ENCODE measurements at regions not wholly inside any gene's neighbourhood (a gene's known extent, or its start where the extent isn't known, plus 50 kb on each side); places are given as distances from the start of the nearest gene placed in this dataset.
"Not testable (repeated sequence)": the region's sequence is repeated elsewhere in the genome, so short reads cannot be mapped to it uniquely, and the experiment has no call there.

DNA sequence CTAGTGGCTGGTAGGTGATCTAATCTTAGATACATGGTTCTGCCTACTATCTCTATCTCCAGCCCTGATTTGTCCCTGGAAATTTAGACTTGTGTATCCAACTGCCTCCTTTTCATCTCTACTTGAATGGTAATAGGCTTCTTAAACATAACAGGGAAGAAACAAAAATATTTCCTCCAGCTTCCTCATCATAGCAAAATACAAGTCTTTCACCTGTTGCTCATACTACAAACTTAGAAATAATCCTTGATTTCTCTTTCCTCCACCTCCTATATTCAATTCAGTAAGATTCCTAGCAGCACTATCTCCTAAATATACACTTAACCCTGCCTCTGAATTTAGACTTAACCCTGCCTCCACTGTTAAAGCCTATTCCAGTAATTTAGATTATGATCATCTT, 373.3 kb upstream of the ACTRT1 start:
- no peaks in the 10 kb centered on the region for H3K9me2 ChIP-seq (replicated peaks; ENCODE audit: insufficient read depth, low read length)
- H4K20me1 ChIP-seq (ENCODE audit: low read depth, low read length) = no peaks in the 10 kb centered on the region
- no peak overlapping the region for H2AFZ ChIP-seq (ENCODE audit: low read depth, low read length, severe bottlenecking)
- no peak overlapping the region for H3K27ac ChIP-seq (ENCODE audit: low read depth, low read length)
- H3K27me3 ChIP-seq (ENCODE audit: low read length) = no peaks in the 10 kb centered on the region
- H3K4me3 ChIP-seq (ENCODE audit: insufficient read depth, low read length, poor library complexity, severe bottlenecking) = no peak overlapping the region
- no peaks in the 10 kb centered on the region for H3K79me2 ChIP-seq (ENCODE audit: insufficient read depth, low read length)
- H3K36me3 ChIP-seq (ENCODE audit: low read length) = no peaks in the 10 kb centered on the region
- H3K4me2 ChIP-seq (ENCODE audit: low read depth, low read length, poor library complexity, severe bottlenecking) = no peak overlapping the region
- H3F3A ChIP-seq (ENCODE audit: insufficient read depth) = no peaks in the 10 kb centered on the region
- TF ChIP-seq, protein P1, sequence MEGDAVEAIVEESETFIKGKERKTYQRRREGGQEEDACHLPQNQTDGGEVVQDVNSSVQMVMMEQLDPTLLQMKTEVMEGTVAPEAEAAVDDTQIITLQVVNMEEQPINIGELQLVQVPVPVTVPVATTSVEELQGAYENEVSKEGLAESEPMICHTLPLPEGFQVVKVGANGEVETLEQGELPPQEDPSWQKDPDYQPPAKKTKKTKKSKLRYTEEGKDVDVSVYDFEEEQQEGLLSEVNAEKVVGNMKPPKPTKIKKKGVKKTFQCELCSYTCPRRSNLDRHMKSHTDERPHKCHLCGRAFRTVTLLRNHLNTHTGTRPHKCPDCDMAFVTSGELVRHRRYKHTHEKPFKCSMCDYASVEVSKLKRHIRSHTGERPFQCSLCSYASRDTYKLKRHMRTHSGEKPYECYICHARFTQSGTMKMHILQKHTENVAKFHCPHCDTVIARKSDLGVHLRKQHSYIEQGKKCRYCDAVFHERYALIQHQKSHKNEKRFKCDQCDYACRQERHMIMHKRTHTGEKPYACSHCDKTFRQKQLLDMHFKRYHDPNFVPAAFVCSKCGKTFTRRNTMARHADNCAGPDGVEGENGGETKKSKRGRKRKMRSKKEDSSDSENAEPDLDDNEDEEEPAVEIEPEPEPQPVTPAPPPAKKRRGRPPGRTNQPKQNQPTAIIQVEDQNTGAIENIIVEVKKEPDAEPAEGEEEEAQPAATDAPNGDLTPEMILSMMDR (IDR thresholded peaks at IDR 0.05; ENCODE audit: insufficient read depth, low read length, poor library complexity, severe bottlenecking) = no peak
- TF ChIP-seq EZH2phosphoT487 (conservative IDR thresholded peaks at IDR 0.05; ENCODE audit: low read length) = no peak
- H3K9me3 ChIP-seq (ENCODE audit: insufficient read depth, low read length) = no peaks in the 10 kb centered on the region
- H3K9ac ChIP-seq (ENCODE audit: low read length) = no peak overlapping the region

DNA sequence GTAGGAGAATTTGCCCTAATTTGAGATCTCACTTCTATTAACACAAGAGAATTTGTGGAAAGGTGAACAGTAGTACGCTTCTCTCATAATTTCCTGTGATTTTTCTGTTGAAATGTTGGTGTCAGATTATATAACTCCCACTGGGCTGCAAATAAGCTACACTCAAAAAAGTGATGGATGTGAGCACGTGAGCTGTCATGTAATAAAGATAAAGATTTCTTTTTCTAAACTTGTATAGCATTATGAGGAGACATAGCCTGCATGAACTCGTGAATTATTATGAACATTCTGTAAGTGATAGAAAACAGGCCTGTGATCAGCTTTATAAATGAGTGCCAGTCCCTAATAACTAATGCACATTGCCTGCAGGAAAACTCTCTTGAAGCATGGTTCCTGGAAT, 356.6 kb upstream of the ACTRT1 start:
- no peak overlapping the region for H3K4me2 ChIP-seq (ENCODE audit: low read depth, low read length, poor library complexity, severe bottlenecking)
- H3K9me3 ChIP-seq (ENCODE audit: insufficient read depth, low read length) = no peaks in the 10 kb centered on the region
- no peaks in the 10 kb centered on the region for H3K36me3 ChIP-seq (ENCODE audit: low read length)
- H3K27ac ChIP-seq (ENCODE audit: low read depth, low read length) = no peak overlapping the region
- no peaks in the 10 kb centered on the region for H3K27me3 ChIP-seq (ENCODE audit: low read length)
- no peaks in the 10 kb centered on the region for H3K9me2 ChIP-seq (replicated peaks; ENCODE audit: insufficient read depth, low read length)
- H3F3A ChIP-seq (ENCODE audit: insufficient read depth) = no peaks in the 10 kb centered on the region
- H4K20me1 ChIP-seq (ENCODE audit: low read depth, low read length) = no peaks in the 10 kb centered on the region
- H3K9ac ChIP-seq (ENCODE audit: low read length) = no peak overlapping the region
- H3K4me3 ChIP-seq (ENCODE audit: insufficient read depth, low read length, poor library complexity, severe bottlenecking) = no peak overlapping the region
- no peak overlapping the region for H2AFZ ChIP-seq (ENCODE audit: low read depth, low read length, severe bottlenecking)
- TF ChIP-seq, protein P1 (IDR thresholded peaks at IDR 0.05; ENCODE audit: insufficient read depth, low read length, poor library complexity, severe bottlenecking) = no peak
- TF ChIP-seq EZH2phosphoT487 (conservative IDR thresholded peaks at IDR 0.05; ENCODE audit: low read length) = no peak
- H3K79me2 ChIP-seq (ENCODE audit: insufficient read depth, low read length) = no peaks in the 10 kb centered on the region

DNA sequence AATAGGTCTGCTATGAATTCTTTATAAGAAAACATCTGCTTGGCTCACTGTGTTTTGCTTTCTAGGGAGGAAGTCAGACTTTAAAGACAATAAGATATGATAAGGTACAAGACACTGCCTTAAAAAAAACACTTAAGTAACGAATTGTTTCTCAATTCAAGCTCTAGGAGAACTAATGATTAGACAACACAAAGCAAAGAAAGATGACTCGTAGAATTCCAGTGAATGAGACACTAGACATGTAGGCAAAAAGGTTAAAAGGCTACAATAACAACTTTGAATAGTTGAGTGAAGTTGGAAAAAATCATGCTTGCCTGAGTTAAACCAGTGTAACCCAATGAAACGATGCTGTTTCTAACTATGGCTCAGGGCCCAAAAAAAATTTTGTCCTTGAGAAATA, 344.4 kb upstream of the ACTRT1 start:
- Histone ChIP-seq H3K4me2 (ENCODE audit: low read depth, low read length, poor library complexity, severe bottlenecking) (no peak overlapping the region), H3K27me3 (ENCODE audit: low read length) (no peaks in the 10 kb centered on the region), H4K20me1 (ENCODE audit: low read depth, low read length) (no peaks in the 10 kb centered on the region), H3K4me3 (ENCODE audit: insufficient read depth, low read length, poor library complexity, severe bottlenecking) (no peak overlapping the region), H3K9ac (ENCODE audit: low read length) (no peak overlapping the region), H3K27ac (ENCODE audit: low read depth, low read length) (no peak overlapping the region), H3K36me3 (ENCODE audit: low read length) (no peaks in the 10 kb centered on the region), H3K79me2 (ENCODE audit: insufficient read depth, low read length) (no peaks in the 10 kb centered on the region), H3K9me3 (ENCODE audit: insufficient read depth, low read length) (no peaks in the 10 kb centered on the region), H2AFZ (ENCODE audit: low read depth, low read length, severe bottlenecking) (no peak overlapping the region), H3F3A (ENCODE audit: insufficient read depth) (no peaks in the 10 kb centered on the region), H3K9me2 (replicated peaks; ENCODE audit: insufficient read depth, low read length) (no peaks in the 10 kb centered on the region)
- TF ChIP-seq, protein P1 (IDR thresholded peaks at IDR 0.05; ENCODE audit: insufficient read depth, low read length, poor library complexity, severe bottlenecking) = no peak
- no peak for TF ChIP-seq EZH2phosphoT487 (conservative IDR thresholded peaks at IDR 0.05; ENCODE audit: low read length)

DNA sequence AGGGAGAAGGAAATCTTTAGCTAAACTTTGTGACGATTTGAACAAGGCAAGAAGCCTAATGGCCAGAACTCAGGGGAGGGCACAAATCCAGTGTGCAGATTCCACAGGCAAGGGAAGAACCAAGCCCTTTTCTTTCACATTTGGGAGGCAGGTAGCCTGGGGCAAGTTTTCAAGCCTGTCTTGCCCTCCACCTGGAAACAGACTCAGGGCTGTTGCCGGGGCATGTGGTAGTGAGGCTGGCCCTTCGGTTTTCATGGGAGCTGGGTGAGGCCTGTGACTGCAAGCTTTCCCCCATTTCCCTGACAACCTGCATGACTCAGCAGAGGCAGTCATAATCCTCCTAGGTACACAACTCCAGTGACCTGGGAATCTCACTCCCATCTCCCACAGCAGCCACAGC, 331.6 kb upstream of the ACTRT1 start:
- not testable (repeated sequence) for H3K4me2 ChIP-seq (ENCODE audit: low read depth, low read length, poor library complexity, severe bottlenecking); H3K27ac ChIP-seq (ENCODE audit: low read depth, low read length); H3K9me3 ChIP-seq (ENCODE audit: insufficient read depth, low read length); H3F3A ChIP-seq (ENCODE audit: insufficient read depth); H4K20me1 ChIP-seq (ENCODE audit: low read depth, low read length); H3K27me3 ChIP-seq (ENCODE audit: low read length); H3K9me2 ChIP-seq (replicated peaks; ENCODE audit: insufficient read depth, low read length); H3K79me2 ChIP-seq (ENCODE audit: insufficient read depth, low read length); H3K36me3 ChIP-seq (ENCODE audit: low read length); H3K4me3 ChIP-seq (ENCODE audit: insufficient read depth, low read length, poor library complexity, severe bottlenecking); H2AFZ ChIP-seq (ENCODE audit: low read depth, low read length, severe bottlenecking); H3K9ac ChIP-seq (ENCODE audit: low read length)

Measured in SU-DHL-6 (cell line).